K562 (cell line): ENCODE measurements at regions not wholly inside any gene's neighbourhood (a gene's known extent, or its start where the extent isn't known, plus 50 kb on each side); places are given as distances from the start of the nearest gene placed in this dataset.

Source experiments
- ATAC-seq: fragments of 200-7000 bp; cut with Tn5 transposase; 3 replicates; pipeline ENCODE4 v1.9.1; 2020; ENCODE audit warnings: moderate library complexity
- BruUV-seq: library from RNA; stranded (reverse); fragments of 400-500 nt; replicated peaks from 2 replicates; lab custom pipeline; 2021; lab: Mats Ljungman, UMichigan
- CTCF ChIA-PET: fragments of 300-600 bp; formaldehyde crosslinking; extraction: SDS; loops from one replicate; lab custom pipeline; 2021; ENCODE audit warnings: low intra/inter-chr PET ratio; lab: Yijun Ruan, JAX
- POLR2A ChIA-PET: fragments of 300-600, 350-650 bp; sonication (Branson Sonifier 250); formaldehyde crosslinking; extraction: SDS; loops from one replicate; lab custom pipeline; 2021; ENCODE audit warnings: antibody characterized with exemption, inconsistent platforms; lab: Yijun Ruan, JAX
- DNase-seq, 4 experiments: peaks; one replicate each; pipeline versions ENCODE4 v3.0.0 to v3.0.0-alpha.2; 2011 to 2018; ENCODE audit warnings: low spot score in 3 of 4, mixed read lengths in 3 of 4; ENCODE audit errors: extremely low read depth in 1 of 4
- FAIRE-seq: peaks from 2 replicates; lab custom pipeline; 2011; peaks lifted over from hg19 to GRCh38; lab: Jason Lieb, UNC
- H2AFZ ChIP-seq: 2 replicates; pipeline ENCODE4 v1.6.0; 2011; ENCODE audit warnings: low read depth, low read length, control low read depth, inconsistent platforms
- H3K27ac ChIP-seq: fragments of 200-600 bp; 3 replicates; pipeline ENCODE4 v1.8.0; 2011; ENCODE audit warnings: low read depth, mild to moderate bottlenecking, control low read depth, inconsistent platforms, low read length, moderate library complexity, mixed read lengths; ENCODE audit errors: extremely low read depth
- H3K27me3 ChIP-seq, 2 experiments: fragments of 300-600 bp in 1 of 2; 2 replicates in 1 of 2; 3 replicates in 1 of 2; pipeline versions ENCODE4 v1.6.0 to v1.8.0; 2011; ENCODE audit warnings: inconsistent platforms in 2 of 2, low read length in 2 of 2, mild to moderate bottlenecking in 1 of 2, mixed read lengths in 1 of 2, moderate library complexity in 1 of 2; ENCODE audit not compliant: control insufficient read depth in 2 of 2, insufficient read depth in 2 of 2
- H3K36me3 ChIP-seq: fragments of 300-600 bp; 3 replicates; pipeline ENCODE4 v1.8.0; 2011; ENCODE audit warnings: mild to moderate bottlenecking, low read length, inconsistent platforms; ENCODE audit not compliant: control insufficient read depth, insufficient read depth
- H3K4me1 ChIP-seq, 2 experiments: fragments of 200-600 bp in 1 of 2; replicated peaks in 1 of 2; 2 replicates in 1 of 2; 3 replicates in 1 of 2; pipeline versions ENCODE4 v1.5.1 to v1.8.0; 2011; ENCODE audit warnings: inconsistent platforms in 2 of 2, low read length in 2 of 2, mild to moderate bottlenecking in 1 of 2, mixed read lengths in 1 of 2, moderate library complexity in 1 of 2; ENCODE audit not compliant: control insufficient read depth in 2 of 2, insufficient read depth in 2 of 2
- H3K4me2 ChIP-seq: 2 replicates; pipeline ENCODE4 v1.6.1; 2011; ENCODE audit warnings: low read length, control low read depth, inconsistent platforms, mixed read lengths; ENCODE audit not compliant: insufficient read depth
- H3K4me3 ChIP-seq: fragments of 200-600 bp; sonication (generic), shearing (Covaris generic); 2 replicates; pipeline ENCODE4 v1.5.1; 2016; ENCODE audit warnings: control low read depth, inconsistent platforms
- H3K79me2 ChIP-seq: fragments of 200-600 bp; 3 replicates; pipeline ENCODE4 v1.8.0; 2011; ENCODE audit warnings: low read length, inconsistent platforms; ENCODE audit not compliant: control insufficient read depth, insufficient read depth
- H3K9ac ChIP-seq, 2 experiments: 2 replicates each; pipeline versions ENCODE4 v1.6.0 to v1.6.1; 2011; ENCODE audit warnings: low read depth in 2 of 2, low read length in 2 of 2, control low read depth in 1 of 2, inconsistent platforms in 1 of 2, mild to moderate bottlenecking in 1 of 2, mixed read lengths in 1 of 2; ENCODE audit not compliant: insufficient read depth in 1 of 2
- H3K9me1 ChIP-seq: one replicate; pipeline ENCODE4 v1.6.0; 2011; ENCODE audit warnings: inconsistent platforms, mild to moderate bottlenecking, low read length, moderate library complexity; ENCODE audit not compliant: control insufficient read depth, insufficient read depth
- H3K9me3 ChIP-seq: replicated peaks from 2 replicates; pipeline ENCODE4 v1.5.1; 2011; ENCODE audit warnings: low read depth, low read length, inconsistent platforms; ENCODE audit not compliant: control insufficient read depth, insufficient read depth
- H4K20me1 ChIP-seq: replicated peaks from 2 replicates; pipeline ENCODE4 v1.6.1; 2011; ENCODE audit warnings: low read length, inconsistent platforms, mixed read lengths; ENCODE audit not compliant: control insufficient read depth, insufficient read depth
- CHAMP1 ChIP-seq: fragments of 450-650 bp; IDR thresholded peaks from 2 replicates; pipeline ENCODE4 v1.6.1; 2016; ENCODE audit warnings: mild to moderate bottlenecking
- E4F1 ChIP-seq: fragments of 250-450 bp; sonication (Bioruptor Pico); IDR thresholded peaks from 2 replicates; pipeline ENCODE4 v1.5.0; 2021; ENCODE audit warnings: mild to moderate bottlenecking, borderline replicate concordance
- MYNN ChIP-seq, 2 experiments: sonication (generic); formaldehyde crosslinking in 1 of 2; IDR thresholded peaks; 2 replicates each; pipeline versions ENCODE4 v1.5.0 to v1.6.1; 2016 to 2020; ENCODE audit warnings: antibody characterized with exemption in 1 of 2, missing genetic modification reagents in 1 of 2
- TCF15 ChIP-seq: fragments of 250-450 bp; sonication (Bioruptor Pico); IDR thresholded peaks from 2 replicates; pipeline ENCODE4 v1.8.0; 2022; ENCODE audit warnings: moderate library complexity, mild to moderate bottlenecking, inconsistent platforms
- TCF7L2 ChIP-seq: fragments of 150-350 bp; IDR thresholded peaks from 2 replicates; pipeline ENCODE4 v1.6.1; 2016; ENCODE audit warnings: low read depth, mild to moderate bottlenecking, low read length, moderate library complexity
- XRCC4 ChIP-seq: IDR thresholded peaks from one replicate; pipeline ENCODE4 v1.6.1; 2011; ENCODE audit not compliant: insufficient read depth, insufficient read length; ENCODE audit errors: extremely low read depth
- ZNF280B ChIP-seq: fragments of 250-450 bp; sonication (Bioruptor Pico); IDR thresholded peaks from 2 replicates; pipeline ENCODE4 v1.5.1; 2021; ENCODE audit warnings: mild to moderate bottlenecking
- WGBS: fragments of 100-300 bp; shearing (Covaris generic); methylation state at CpG from one replicate; pipeline ENCODE4 v1.1.6; 2016; ENCODE audit warnings: low coverage, mixed read lengths; ENCODE audit not compliant: insufficient coverage; ENCODE audit errors: missing lambda C conversion rate; 5-methylcytosine and 5-hydroxymethylcytosine counted together
- in situ Hi-C: fragments of 300-500 bp; cut with MboI; formaldehyde crosslinking; loops from 4 replicates; pipeline ENCODE4 v1.15.0; 2018; ENCODE audit warnings: inconsistent platforms, mixed read lengths
- intact Hi-C: fragments of 100-400 bp; cut with micrococcal nuclease; formaldehyde crosslinking; loops from 2 replicates; pipeline ENCODE4 v1.14.2; 2022

GRCh38 chr1:55304229-55304740 is 89.1 kb upstream of the USP24 start:
- H3K9ac ChIP-seq: no peak overlapping the region
- intact Hi-C loops (no loop called here), in situ Hi-C loops (no loop called here)
- H3K9me3 ChIP-seq: no peaks in the 10 kb centered on the region
- TF ChIP-seq TCF7L2: no peak
- no peak for TF ChIP-seq MYNN (IDR thresholded peaks at IDR 0.05)
- no peak for TF ChIP-seq MYNN (CRISPR knock-in tag; IDR thresholded peaks at IDR 0.05)
- TF ChIP-seq XRCC4: no peak
- no peak for TF ChIP-seq E4F1 (CRISPR knock-in tag)
- no peak for TF ChIP-seq TCF15
- no peak for TF ChIP-seq CHAMP1
- no peak for TF ChIP-seq ZNF280B (CRISPR knock-in tag)
- no peak for DNase-seq
- BruUV-seq: no TSS peak
- no peak overlapping the region for H3K27ac ChIP-seq
- no peak for ATAC-seq
- no peaks in the 10 kb centered on the region for H4K20me1 ChIP-seq
- no peaks in the 10 kb centered on the region for H3K79me2 ChIP-seq
- WGBS: 0% methylated on average over 1 of the region's 1 CpG
- no peak for FAIRE-seq
- no peaks in the 10 kb centered on the region for H3K36me3 ChIP-seq
- H3K9me1 ChIP-seq: no peaks in the 10 kb centered on the region
- no peaks in the 10 kb centered on the region for H3K4me1 ChIP-seq
- H3K27me3 ChIP-seq: peaks cover 5 to 27% of the 10 kb centered on the region in 2 experiments
- ChIA-PET CTCF (no interaction called here), POLR2A (interaction anchor here (1.3 kb wide), 1 partner anchor 9 kb away, joined by 3 read pairs; no protein-coding TSS in a partner anchor)
- H3K4me2 ChIP-seq: no peak overlapping the region
- no peak overlapping the region for H2AFZ ChIP-seq
- no peak overlapping the region for H3K4me3 ChIP-seq
